K562 (cell line): ENCODE measurements at regions not wholly inside any gene's neighbourhood (a gene's known extent, or its start where the extent isn't known, plus 50 kb on each side); places are given as distances from the start of the nearest gene placed in this dataset.

Source experiments
- ATAC-seq: fragments of 200-7000 bp; cut with Tn5 transposase; 3 replicates; pipeline ENCODE4 v1.9.1; 2020; ENCODE audit warnings: moderate library complexity
- BruUV-seq: library from RNA; stranded (reverse); fragments of 400-500 nt; replicated peaks from 2 replicates; lab custom pipeline; 2021; lab: Mats Ljungman, UMichigan
- CTCF ChIA-PET: fragments of 300-600 bp; formaldehyde crosslinking; extraction: SDS; loops from one replicate; lab custom pipeline; 2021; ENCODE audit warnings: low intra/inter-chr PET ratio; lab: Yijun Ruan, JAX
- POLR2A ChIA-PET: fragments of 300-600, 350-650 bp; sonication (Branson Sonifier 250); formaldehyde crosslinking; extraction: SDS; loops from one replicate; lab custom pipeline; 2021; ENCODE audit warnings: antibody characterized with exemption, inconsistent platforms; lab: Yijun Ruan, JAX
- DNase-seq, 4 experiments: peaks; one replicate each; pipeline versions ENCODE4 v3.0.0 to v3.0.0-alpha.2; 2011 to 2018; ENCODE audit warnings: low spot score in 3 of 4, mixed read lengths in 3 of 4; ENCODE audit errors: extremely low read depth in 1 of 4
- FAIRE-seq: peaks from 2 replicates; lab custom pipeline; 2011; peaks lifted over from hg19 to GRCh38; lab: Jason Lieb, UNC
- H2AFZ ChIP-seq: 2 replicates; pipeline ENCODE4 v1.6.0; 2011; ENCODE audit warnings: low read depth, low read length, control low read depth, inconsistent platforms
- H3K27ac ChIP-seq: fragments of 200-600 bp; 3 replicates; pipeline ENCODE4 v1.8.0; 2011; ENCODE audit warnings: low read depth, mild to moderate bottlenecking, control low read depth, inconsistent platforms, low read length, moderate library complexity, mixed read lengths; ENCODE audit errors: extremely low read depth
- H3K27me3 ChIP-seq, 2 experiments: fragments of 300-600 bp in 1 of 2; 2 replicates in 1 of 2; 3 replicates in 1 of 2; pipeline versions ENCODE4 v1.6.0 to v1.8.0; 2011; ENCODE audit warnings: inconsistent platforms in 2 of 2, low read length in 2 of 2, mild to moderate bottlenecking in 1 of 2, mixed read lengths in 1 of 2, moderate library complexity in 1 of 2; ENCODE audit not compliant: control insufficient read depth in 2 of 2, insufficient read depth in 2 of 2
- H3K36me3 ChIP-seq: fragments of 300-600 bp; 3 replicates; pipeline ENCODE4 v1.8.0; 2011; ENCODE audit warnings: mild to moderate bottlenecking, low read length, inconsistent platforms; ENCODE audit not compliant: control insufficient read depth, insufficient read depth
- H3K4me1 ChIP-seq, 2 experiments: fragments of 200-600 bp in 1 of 2; replicated peaks in 1 of 2; 2 replicates in 1 of 2; 3 replicates in 1 of 2; pipeline versions ENCODE4 v1.5.1 to v1.8.0; 2011; ENCODE audit warnings: inconsistent platforms in 2 of 2, low read length in 2 of 2, mild to moderate bottlenecking in 1 of 2, mixed read lengths in 1 of 2, moderate library complexity in 1 of 2; ENCODE audit not compliant: control insufficient read depth in 2 of 2, insufficient read depth in 2 of 2
- H3K4me2 ChIP-seq: 2 replicates; pipeline ENCODE4 v1.6.1; 2011; ENCODE audit warnings: low read length, control low read depth, inconsistent platforms, mixed read lengths; ENCODE audit not compliant: insufficient read depth
- H3K4me3 ChIP-seq: fragments of 200-600 bp; sonication (generic), shearing (Covaris generic); 2 replicates; pipeline ENCODE4 v1.5.1; 2016; ENCODE audit warnings: control low read depth, inconsistent platforms
- H3K79me2 ChIP-seq: fragments of 200-600 bp; 3 replicates; pipeline ENCODE4 v1.8.0; 2011; ENCODE audit warnings: low read length, inconsistent platforms; ENCODE audit not compliant: control insufficient read depth, insufficient read depth
- H3K9ac ChIP-seq, 2 experiments: 2 replicates each; pipeline versions ENCODE4 v1.6.0 to v1.6.1; 2011; ENCODE audit warnings: low read depth in 2 of 2, low read length in 2 of 2, control low read depth in 1 of 2, inconsistent platforms in 1 of 2, mild to moderate bottlenecking in 1 of 2, mixed read lengths in 1 of 2; ENCODE audit not compliant: insufficient read depth in 1 of 2
- H3K9me1 ChIP-seq: one replicate; pipeline ENCODE4 v1.6.0; 2011; ENCODE audit warnings: inconsistent platforms, mild to moderate bottlenecking, low read length, moderate library complexity; ENCODE audit not compliant: control insufficient read depth, insufficient read depth
- H3K9me3 ChIP-seq: replicated peaks from 2 replicates; pipeline ENCODE4 v1.5.1; 2011; ENCODE audit warnings: low read depth, low read length, inconsistent platforms; ENCODE audit not compliant: control insufficient read depth, insufficient read depth
- H4K20me1 ChIP-seq: replicated peaks from 2 replicates; pipeline ENCODE4 v1.6.1; 2011; ENCODE audit warnings: low read length, inconsistent platforms, mixed read lengths; ENCODE audit not compliant: control insufficient read depth, insufficient read depth
- CREBBP ChIP-seq: IDR thresholded peaks from one replicate; pipeline ENCODE4 v1.6.1; 2012; ENCODE audit warnings: low read depth, mild to moderate bottlenecking, control low read depth, inconsistent platforms, low read length
- ZNF263 ChIP-seq: sonication (generic); formaldehyde crosslinking; IDR thresholded peaks from 2 replicates; pipeline ENCODE4 v1.8.0; 2022; ENCODE audit warnings: mild to moderate bottlenecking, missing genetic modification reagents, borderline replicate concordance
- ZNF644 ChIP-seq: fragments of 200-800 bp; sonication (Bioruptor generic); IDR thresholded peaks from 2 replicates; pipeline ENCODE4 v1.6.1; 2016; ENCODE audit warnings: low read depth, missing genetic modification characterization, missing compliant biosample characterization
- WGBS: fragments of 100-300 bp; shearing (Covaris generic); methylation state at CpG from one replicate; pipeline ENCODE4 v1.1.6; 2016; ENCODE audit warnings: low coverage, mixed read lengths; ENCODE audit not compliant: insufficient coverage; ENCODE audit errors: missing lambda C conversion rate; 5-methylcytosine and 5-hydroxymethylcytosine counted together
- in situ Hi-C: fragments of 300-500 bp; cut with MboI; formaldehyde crosslinking; loops from 4 replicates; pipeline ENCODE4 v1.15.0; 2018; ENCODE audit warnings: inconsistent platforms, mixed read lengths
- intact Hi-C: fragments of 100-400 bp; cut with micrococcal nuclease; formaldehyde crosslinking; loops from 2 replicates; pipeline ENCODE4 v1.14.2; 2022

GRCh38 chr1:29515170-29515955 is 279.0 kb downstream of the PTPRU start:
- ATAC-seq (no peak), DNase-seq (no peak), FAIRE-seq (no peak)
- Histone ChIP-seq H3K9me3 (no peaks in the 10 kb centered on the region), H3K27me3 (peaks cover 0 to 4% of the 10 kb centered on the region in 2 experiments; a peak in 1 of 5 replicates), H3K36me3 (no peaks in the 10 kb centered on the region), H4K20me1 (no peaks in the 10 kb centered on the region), H3K4me1 (no peaks in the 10 kb centered on the region), H3K79me2 (no peaks in the 10 kb centered on the region), H3K9me1 (no peaks in the 10 kb centered on the region), H3K9ac (no peak overlapping the region), H3K4me3 (no peak overlapping the region), H3K27ac (no peak overlapping the region), H3K4me2 (no peak overlapping the region), H2AFZ (no peak overlapping the region)
- under 1% methylated on average over 7 of the region's 7 CpGs for WGBS
- in situ Hi-C loops = no loop called here
- intact Hi-C loops = loop anchor here (10.0 kb wide), 1 partner anchor 1189 kb away; no protein-coding TSS in a partner anchor
- CTCF ChIA-PET = no interaction called here
- no TSS peak for BruUV-seq
- POLR2A ChIA-PET = interaction anchor here (0.5 to 0.7 kb wide), 4 partner anchors 10 to 176 kb away, joined by 3 read pairs; no protein-coding TSS in a partner anchor
- TF ChIP-seq CREBBP = no peak
- peak; percentile 80 for TF ChIP-seq ZNF263 (CRISPR knock-in tag)
- TF ChIP-seq ZNF644 (tag) = no peak
